ENCODE measurements at regions not wholly inside any gene's neighbourhood (a gene's known extent, or its start where the extent isn't known, plus 50 kb on each side); places are given as distances from the start of the nearest gene placed in this dataset.

DNA sequence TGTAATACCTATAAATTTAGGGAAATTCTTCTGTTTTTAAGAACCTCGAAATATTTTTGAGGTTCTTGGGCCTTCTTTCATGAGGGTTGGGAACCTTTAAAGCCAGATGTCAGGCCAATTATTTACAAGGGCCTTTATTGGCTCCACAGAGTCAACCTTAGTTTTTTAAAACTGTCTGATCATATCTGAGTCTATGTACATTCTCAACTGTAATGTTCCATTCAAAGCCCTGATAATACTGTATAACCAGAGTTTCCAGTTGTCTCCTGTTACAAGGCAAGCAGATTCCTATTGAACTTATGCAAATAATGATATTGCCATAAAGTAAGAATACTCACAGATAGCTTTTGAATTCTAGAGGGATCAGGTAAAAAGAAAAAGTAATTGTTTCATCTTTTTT lies 545.5 kb downstream of the EPM2A start:
- Histone ChIP-seq H3K4me1 (ENCODE audit: control insufficient read depth, low read depth, low read length) (no peaks in the 10 kb centered on the region), H3K4ac (ENCODE audit: low read depth, low read length) (no peak overlapping the region), H3K36me3 (ENCODE audit: control insufficient read depth, insufficient read depth, low read length) (no peaks in the 10 kb centered on the region), H3K18ac (ENCODE audit: low read length) (no peak overlapping the region), H3K79me2 (ENCODE audit: control insufficient read depth, insufficient read depth, low read length) (no peaks in the 10 kb centered on the region), H3K27me3 (ENCODE audit: insufficient read depth, low read length, poor library complexity) (no peaks in the 10 kb centered on the region), H2BK120ac (ENCODE audit: low read depth, low read length) (no peak overlapping the region), H3K79me1 (ENCODE audit: low read length) (no peaks in the 10 kb centered on the region), H3K4me3 (ENCODE audit: low read length) (no peak overlapping the region), H3K9ac (ENCODE audit: low read length) (no peak overlapping the region), H3K4me2 (ENCODE audit: low read length) (no peak overlapping the region), H4K8ac (ENCODE audit: low read depth, low read length) (no peak overlapping the region), H3K56ac (ENCODE audit: low read length) (no peak overlapping the region), H3K23ac (ENCODE audit: low read length) (no peak overlapping the region), H2BK15ac (replicated peaks; ENCODE audit: low read depth) (no peak overlapping the region), H3K27ac (ENCODE audit: low read depth, low read length) (no peak overlapping the region), H2BK5ac (ENCODE audit: low read length) (no peak overlapping the region), H4K5ac (ENCODE audit: low read length) (no peak overlapping the region), H2AK5ac (ENCODE audit: low read length) (no peak overlapping the region)
- no CpG with 5 or more reads among the region's 1 CpG for WGBS (ENCODE audit: extremely low coverage, insufficient coverage, low lambda C conversion rate)
- DNase-seq: no peak

DNA sequence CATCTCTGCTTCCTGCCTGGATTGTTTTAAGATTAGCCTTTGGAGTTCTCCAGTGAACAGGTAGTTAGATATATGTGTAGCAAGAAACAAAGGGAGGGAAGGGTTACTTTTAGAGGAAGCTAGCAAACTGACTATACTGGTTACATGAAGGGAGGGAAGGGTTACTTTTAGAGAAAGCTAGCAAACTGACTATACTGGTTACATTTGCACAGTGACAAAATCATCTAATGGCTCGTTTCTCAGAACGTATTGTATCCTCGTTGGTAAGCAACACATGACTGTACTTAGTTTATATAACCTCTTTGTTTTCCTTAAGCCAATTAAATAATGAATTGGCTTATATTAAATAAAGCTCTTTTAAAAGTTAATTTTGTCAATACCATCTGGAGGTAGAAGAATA lies 540.9 kb downstream of the EPM2A start:
- Histone ChIP-seq H3K18ac (ENCODE audit: low read length) (no peak overlapping the region), H3K79me1 (ENCODE audit: low read length) (no peaks in the 10 kb centered on the region), H2BK120ac (ENCODE audit: low read depth, low read length) (no peak overlapping the region), H3K27ac (ENCODE audit: low read depth, low read length) (no peak overlapping the region), H3K79me2 (ENCODE audit: control insufficient read depth, insufficient read depth, low read length) (no peaks in the 10 kb centered on the region), H3K27me3 (ENCODE audit: insufficient read depth, low read length, poor library complexity) (no peaks in the 10 kb centered on the region), H2BK5ac (ENCODE audit: low read length) (no peak overlapping the region), H3K23ac (ENCODE audit: low read length) (no peak overlapping the region), H2AK5ac (ENCODE audit: low read length) (no peak overlapping the region), H3K36me3 (ENCODE audit: control insufficient read depth, insufficient read depth, low read length) (no peaks in the 10 kb centered on the region), H3K4ac (ENCODE audit: low read depth, low read length) (no peak overlapping the region), H3K4me3 (ENCODE audit: low read length) (no peak overlapping the region), H3K9ac (ENCODE audit: low read length) (no peak overlapping the region), H4K8ac (ENCODE audit: low read depth, low read length) (no peak overlapping the region), H2BK15ac (replicated peaks; ENCODE audit: low read depth) (no peak overlapping the region), H3K4me1 (ENCODE audit: control insufficient read depth, low read depth, low read length) (no peaks in the 10 kb centered on the region), H3K4me2 (ENCODE audit: low read length) (no peak overlapping the region), H4K5ac (ENCODE audit: low read length) (no peak overlapping the region), H3K56ac (ENCODE audit: low read length) (no peak overlapping the region)
- no CpG with 5 or more reads among the region's 3 CpGs for WGBS (ENCODE audit: extremely low coverage, insufficient coverage, low lambda C conversion rate)
- DNase-seq: no peak

DNA sequence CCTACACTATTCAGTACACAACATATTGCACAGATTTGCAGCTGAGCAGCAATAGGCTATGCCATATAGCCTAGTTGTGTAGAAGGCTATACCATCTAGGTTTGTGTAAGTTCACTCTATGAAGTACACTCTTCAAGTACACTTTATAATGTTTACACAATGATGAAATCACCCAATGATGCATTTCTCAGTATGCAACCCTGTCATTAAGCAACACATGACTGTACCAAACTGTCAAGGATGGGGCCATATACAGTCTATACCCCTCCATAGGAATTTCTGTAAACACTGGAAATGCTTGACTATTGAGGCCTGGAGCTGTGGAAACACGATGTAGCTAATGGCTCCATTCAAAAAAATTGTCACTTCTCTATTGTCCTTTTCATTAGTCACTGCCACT lies 535.4 kb downstream of the EPM2A start:
- no peak overlapping the region for H3K27ac ChIP-seq (ENCODE audit: low read depth, low read length)
- H3K56ac ChIP-seq (ENCODE audit: low read length): no peak overlapping the region
- H4K8ac ChIP-seq (ENCODE audit: low read depth, low read length): no peak overlapping the region
- no CpG with 5 or more reads among the region's 1 CpG for WGBS (ENCODE audit: extremely low coverage, insufficient coverage, low lambda C conversion rate)
- H2BK120ac ChIP-seq (ENCODE audit: low read depth, low read length): no peak overlapping the region
- no peaks in the 10 kb centered on the region for H3K79me2 ChIP-seq (ENCODE audit: control insufficient read depth, insufficient read depth, low read length)
- H3K9ac ChIP-seq (ENCODE audit: low read length): no peak overlapping the region
- H3K4me2 ChIP-seq (ENCODE audit: low read length): no peak overlapping the region
- no peaks in the 10 kb centered on the region for H3K79me1 ChIP-seq (ENCODE audit: low read length)
- no peak overlapping the region for H2BK5ac ChIP-seq (ENCODE audit: low read length)
- H2AK5ac ChIP-seq (ENCODE audit: low read length): no peak overlapping the region
- no peak overlapping the region for H3K23ac ChIP-seq (ENCODE audit: low read length)
- no peaks in the 10 kb centered on the region for H3K27me3 ChIP-seq (ENCODE audit: insufficient read depth, low read length, poor library complexity)
- no peak for DNase-seq
- H3K4me1 ChIP-seq (ENCODE audit: control insufficient read depth, low read depth, low read length): no peaks in the 10 kb centered on the region
- H3K18ac ChIP-seq (ENCODE audit: low read length): no peak overlapping the region
- H3K36me3 ChIP-seq (ENCODE audit: control insufficient read depth, insufficient read depth, low read length): no peaks in the 10 kb centered on the region
- H3K4ac ChIP-seq (ENCODE audit: low read depth, low read length): no peak overlapping the region
- no peak overlapping the region for H3K4me3 ChIP-seq (ENCODE audit: low read length)
- no peak overlapping the region for H2BK15ac ChIP-seq (replicated peaks; ENCODE audit: low read depth)
- H4K5ac ChIP-seq (ENCODE audit: low read length): no peak overlapping the region

DNA sequence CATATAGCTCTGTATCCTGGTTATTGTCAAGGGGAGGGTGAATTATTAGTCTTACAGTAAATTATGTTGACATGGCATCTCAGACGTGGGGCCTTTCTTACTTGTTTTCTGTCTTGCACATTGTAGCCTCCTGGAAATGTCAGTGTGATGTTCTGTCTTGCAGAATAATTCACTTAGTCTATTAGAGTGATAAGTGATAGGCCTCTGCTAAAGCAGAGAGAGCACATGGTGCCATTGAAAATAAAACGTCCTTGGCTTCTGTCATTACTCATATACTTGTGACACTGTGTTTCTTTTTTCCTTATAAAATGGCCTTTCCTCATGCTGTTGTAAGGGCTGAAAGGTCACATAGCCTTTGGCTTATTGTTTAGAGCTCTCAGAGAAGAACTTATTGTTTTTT lies 531.0 kb downstream of the EPM2A start:
- H4K8ac ChIP-seq (ENCODE audit: low read depth, low read length): no peak overlapping the region
- no peak overlapping the region for H3K4me3 ChIP-seq (ENCODE audit: low read length)
- H3K79me1 ChIP-seq (ENCODE audit: low read length): no peaks in the 10 kb centered on the region
- H3K79me2 ChIP-seq (ENCODE audit: control insufficient read depth, insufficient read depth, low read length): no peaks in the 10 kb centered on the region
- H3K27ac ChIP-seq (ENCODE audit: low read depth, low read length): no peak overlapping the region
- H3K4me1 ChIP-seq (ENCODE audit: control insufficient read depth, low read depth, low read length): no peaks in the 10 kb centered on the region
- H2BK120ac ChIP-seq (ENCODE audit: low read depth, low read length): no peak overlapping the region
- H3K56ac ChIP-seq (ENCODE audit: low read length): no peak overlapping the region
- H3K4ac ChIP-seq (ENCODE audit: low read depth, low read length): no peak overlapping the region
- no peaks in the 10 kb centered on the region for H3K36me3 ChIP-seq (ENCODE audit: control insufficient read depth, insufficient read depth, low read length)
- no peak overlapping the region for H4K5ac ChIP-seq (ENCODE audit: low read length)
- no peak overlapping the region for H3K4me2 ChIP-seq (ENCODE audit: low read length)
- no peak overlapping the region for H2BK15ac ChIP-seq (replicated peaks; ENCODE audit: low read depth)
- no peak overlapping the region for H3K9ac ChIP-seq (ENCODE audit: low read length)
- no peak overlapping the region for H3K23ac ChIP-seq (ENCODE audit: low read length)
- no peak overlapping the region for H2AK5ac ChIP-seq (ENCODE audit: low read length)
- H3K18ac ChIP-seq (ENCODE audit: low read length): no peak overlapping the region
- DNase-seq: no peak
- no CpG with 5 or more reads among the region's 2 CpGs for WGBS (ENCODE audit: extremely low coverage, insufficient coverage, low lambda C conversion rate)
- H2BK5ac ChIP-seq (ENCODE audit: low read length): no peak overlapping the region
- H3K27me3 ChIP-seq (ENCODE audit: insufficient read depth, low read length, poor library complexity): no peaks in the 10 kb centered on the region

DNA sequence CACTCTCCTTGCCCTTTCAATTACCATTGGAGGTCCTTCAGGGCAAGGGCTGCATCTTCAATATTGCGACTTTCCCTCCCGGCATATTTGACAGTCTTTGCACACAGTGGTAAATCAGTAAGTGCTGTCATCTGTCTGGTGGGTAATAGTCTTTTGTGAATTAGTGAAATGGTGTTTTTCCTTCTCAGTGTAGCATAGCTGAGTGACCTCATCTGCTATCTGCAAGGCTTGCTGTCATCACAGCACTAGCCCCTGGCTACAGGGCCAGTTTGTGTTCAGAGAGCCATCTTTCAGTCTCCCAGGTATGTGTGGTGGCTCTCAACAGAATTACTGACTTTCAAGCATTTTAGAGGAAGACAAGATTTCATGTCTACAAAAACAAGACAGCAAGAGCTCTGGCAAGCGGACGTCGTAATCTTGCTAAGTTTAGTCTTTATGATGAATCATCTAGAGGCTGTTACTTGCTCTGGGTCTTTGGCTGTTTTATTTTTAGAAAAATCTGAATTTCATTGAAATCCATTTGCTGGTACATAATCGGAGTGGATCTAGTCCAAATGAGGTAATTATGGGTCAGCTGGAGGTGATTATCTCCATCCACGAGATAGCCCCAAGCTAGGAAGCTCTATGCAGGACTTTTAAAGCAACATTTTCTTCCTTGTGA lies 528.9 kb downstream of the EPM2A start:
- no CpG with 5 or more reads among the region's 7 CpGs for WGBS (ENCODE audit: extremely low coverage, insufficient coverage, low lambda C conversion rate)
- no peak overlapping the region for H3K9ac ChIP-seq (ENCODE audit: low read length)
- no peak overlapping the region for H3K4ac ChIP-seq (ENCODE audit: low read depth, low read length)
- no peak overlapping the region for H3K4me2 ChIP-seq (ENCODE audit: low read length)
- no peaks in the 10 kb centered on the region for H3K27me3 ChIP-seq (ENCODE audit: insufficient read depth, low read length, poor library complexity)
- no peak overlapping the region for H3K27ac ChIP-seq (ENCODE audit: low read depth, low read length)
- no peaks in the 10 kb centered on the region for H3K79me1 ChIP-seq (ENCODE audit: low read length)
- no peak overlapping the region for H3K18ac ChIP-seq (ENCODE audit: low read length)
- H4K5ac ChIP-seq (ENCODE audit: low read length): no peak overlapping the region
- no peak overlapping the region for H2BK120ac ChIP-seq (ENCODE audit: low read depth, low read length)
- no peak overlapping the region for H2BK5ac ChIP-seq (ENCODE audit: low read length)
- H3K36me3 ChIP-seq (ENCODE audit: control insufficient read depth, insufficient read depth, low read length): no peaks in the 10 kb centered on the region
- no peak overlapping the region for H2AK5ac ChIP-seq (ENCODE audit: low read length)
- no peak overlapping the region for H3K56ac ChIP-seq (ENCODE audit: low read length)
- H3K4me3 ChIP-seq (ENCODE audit: low read length): no peak overlapping the region
- DNase-seq: no peak
- H3K4me1 ChIP-seq (ENCODE audit: control insufficient read depth, low read depth, low read length): no peaks in the 10 kb centered on the region
- H3K23ac ChIP-seq (ENCODE audit: low read length): no peak overlapping the region
- no peak overlapping the region for H4K8ac ChIP-seq (ENCODE audit: low read depth, low read length)
- no peaks in the 10 kb centered on the region for H3K79me2 ChIP-seq (ENCODE audit: control insufficient read depth, insufficient read depth, low read length)
- no peak overlapping the region for H2BK15ac ChIP-seq (replicated peaks; ENCODE audit: low read depth)

DNA sequence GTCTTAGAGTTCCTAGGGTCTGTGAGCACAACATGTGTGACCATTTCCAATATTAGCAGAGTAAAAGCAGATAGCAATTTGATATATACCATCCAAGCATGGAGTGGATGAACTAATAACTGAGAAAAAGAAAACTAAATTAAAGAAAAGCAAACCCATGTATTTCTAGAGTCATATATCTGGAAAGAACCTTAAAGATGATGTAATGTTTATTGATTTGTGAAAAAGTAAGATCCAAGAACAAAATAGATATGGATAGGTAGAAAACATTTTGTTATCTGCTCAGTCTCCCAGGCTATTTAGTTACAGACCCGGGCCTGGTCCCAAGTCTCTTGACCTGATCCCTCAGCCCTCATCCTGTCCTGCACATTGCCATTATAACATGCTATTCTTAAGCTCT lies 526.8 kb downstream of the EPM2A start:
- Histone ChIP-seq H3K4ac (ENCODE audit: low read depth, low read length) (no peak overlapping the region), H3K79me1 (ENCODE audit: low read length) (no peaks in the 10 kb centered on the region), H3K18ac (ENCODE audit: low read length) (no peak overlapping the region), H3K27ac (ENCODE audit: low read depth, low read length) (no peak overlapping the region), H2AK5ac (ENCODE audit: low read length) (no peak overlapping the region), H3K4me3 (ENCODE audit: low read length) (no peak overlapping the region), H3K23ac (ENCODE audit: low read length) (no peak overlapping the region), H3K4me1 (ENCODE audit: control insufficient read depth, low read depth, low read length) (no peaks in the 10 kb centered on the region), H3K27me3 (ENCODE audit: insufficient read depth, low read length, poor library complexity) (no peaks in the 10 kb centered on the region), H3K9ac (ENCODE audit: low read length) (no peak overlapping the region), H4K8ac (ENCODE audit: low read depth, low read length) (no peak overlapping the region), H2BK15ac (replicated peaks; ENCODE audit: low read depth) (no peak overlapping the region), H3K56ac (ENCODE audit: low read length) (no peak overlapping the region), H3K4me2 (ENCODE audit: low read length) (no peak overlapping the region), H3K79me2 (ENCODE audit: control insufficient read depth, insufficient read depth, low read length) (no peaks in the 10 kb centered on the region), H2BK120ac (ENCODE audit: low read depth, low read length) (no peak overlapping the region), H2BK5ac (ENCODE audit: low read length) (no peak overlapping the region), H3K36me3 (ENCODE audit: control insufficient read depth, insufficient read depth, low read length) (no peaks in the 10 kb centered on the region), H4K5ac (ENCODE audit: low read length) (no peak overlapping the region)
- no CpG with 5 or more reads among the region's 1 CpG for WGBS (ENCODE audit: extremely low coverage, insufficient coverage, low lambda C conversion rate)
- DNase-seq: no peak
